ENCODE measurements at regions not wholly inside any gene's neighbourhood (a gene's known extent, or its start where the extent isn't known, plus 50 kb on each side); places are given as distances from the start of the nearest gene placed in this dataset.

- peaks cover 0 to 11% of the 10 kb centered on the region in 2 donors for H3K4me1 ChIP-seq
- H3K27me3 ChIP-seq, result no peaks in the 10 kb centered on the region
- H3K9me3 ChIP-seq, result no peaks in the 10 kb centered on the region
- TF ChIP-seq CTCF (IDR thresholded peaks at IDR 0.05), result no peak
- H3K36me3 ChIP-seq, result no peaks in the 10 kb centered on the region
- no peak for DNase-seq (ENCODE audit: low spot score)
- H3K4me3 ChIP-seq, result no peak overlapping the region
- no peak overlapping the region for H3K27ac ChIP-seq
These were observed 70.7 kb downstream of the MYCN start for GRCh38 chr2:16010951-16011620.

GRCh38 chr2:16010011-16010410, 69.7 kb downstream of the MYCN start:
- H3K36me3 ChIP-seq, result no peaks in the 10 kb centered on the region
- no peak overlapping the region for H3K27ac ChIP-seq
- no peaks in the 10 kb centered on the region for H3K27me3 ChIP-seq
- H3K4me3 ChIP-seq, result no peak overlapping the region
- no peak for TF ChIP-seq CTCF (IDR thresholded peaks at IDR 0.05)
- peaks cover 0 to 11% of the 10 kb centered on the region in 2 donors for H3K4me1 ChIP-seq
- no peaks in the 10 kb centered on the region for H3K9me3 ChIP-seq
- no peak for DNase-seq (ENCODE audit: low spot score)

GRCh38 chr2:16009560-16009959, 69.2 kb downstream of the MYCN start:
- Histone ChIP-seq H3K9me3 (no peaks in the 10 kb centered on the region), H3K27me3 (no peaks in the 10 kb centered on the region), H3K4me1 (peaks cover 0 to 11% of the 10 kb centered on the region in 2 donors), H3K36me3 (no peaks in the 10 kb centered on the region), H3K27ac (no peak overlapping the region), H3K4me3 (no peak overlapping the region)
- TF ChIP-seq CTCF (IDR thresholded peaks at IDR 0.05), result no peak
- no peak for DNase-seq (ENCODE audit: low spot score)

GRCh38 chr2:16008856-16009255, 68.5 kb downstream of the MYCN start:
- DNase-seq (ENCODE audit: low spot score), result no peak
- TF ChIP-seq CTCF (IDR thresholded peaks at IDR 0.05), result no peak
- H3K4me1 ChIP-seq, result peaks cover 0 to 7% of the 10 kb centered on the region in 2 donors
- H3K4me3 ChIP-seq, result no peak overlapping the region
- H3K9me3 ChIP-seq, result no peaks in the 10 kb centered on the region
- H3K27me3 ChIP-seq, result no peaks in the 10 kb centered on the region
- H3K27ac ChIP-seq, result no peak overlapping the region
- H3K36me3 ChIP-seq, result no peaks in the 10 kb centered on the region

- no peak for TF ChIP-seq CTCF (IDR thresholded peaks at IDR 0.05)
- peaks cover 0 to 5% of the 10 kb centered on the region in 2 donors for H3K4me1 ChIP-seq
- DNase-seq (ENCODE audit: low spot score), result no peak
- no peak overlapping the region for H3K4me3 ChIP-seq
- H3K9me3 ChIP-seq, result no peaks in the 10 kb centered on the region
- H3K27me3 ChIP-seq, result no peaks in the 10 kb centered on the region
- no peak overlapping the region for H3K27ac ChIP-seq
- H3K36me3 ChIP-seq, result no peaks in the 10 kb centered on the region
These were observed 68.0 kb downstream of the MYCN start for GRCh38 chr2:16008331-16008850.
